Uterus (tissue), 2 donors: ENCODE measurements at regions not wholly inside any gene's neighbourhood (a gene's known extent, or its start where the extent isn't known, plus 50 kb on each side); places are given as distances from the start of the nearest gene placed in this dataset.

Experiments
- CTCF ChIP-seq, 4 experiments: fragments of 200-600 bp in 2 of 4; fragments of 450-650 bp in 2 of 4; sonication (generic) in 2 of 4; IDR thresholded peaks; one replicate each; pipeline ENCODE4 v1.5.1; 2016 to 2019; ENCODE audit warnings: antibody characterized with exemption in 4 of 4, mild to moderate bottlenecking in 2 of 4, moderate library complexity in 1 of 4
- POLR2A ChIP-seq, 2 donors: fragments of 450-650 bp; IDR thresholded peaks; one replicate each; pipeline ENCODE4 v1.6.1; 2016; ENCODE audit warnings: antibody characterized with exemption in 2 of 2, mild to moderate bottlenecking in 1 of 2, moderate library complexity in 1 of 2

- no peak for TF ChIP-seq CTCF (IDR thresholded peaks at IDR 0.05)
- TF ChIP-seq POLR2A (IDR thresholded peaks at IDR 0.05), result no peak
Observed at GRCh38 chr15:87439090-87439489, 817.4 kb downstream of the NTRK3 start.
